CD4-positive, alpha-beta T cell treated with Interferon alpha-2 for 1 hour (primary cell): ENCODE measurements at regions not wholly inside any gene's neighbourhood (a gene's known extent, or its start where the extent isn't known, plus 50 kb on each side); places are given as distances from the start of the nearest gene placed in this dataset.
A peak's percentile ranks its signal among the peaks of the same experiment; 100 is the strongest.

Experiments used
- DNase-seq, 2 donors: peaks; one replicate each; pipeline ENCODE4 v3.0.0-alpha.2; 2020 to 2022

DNA sequence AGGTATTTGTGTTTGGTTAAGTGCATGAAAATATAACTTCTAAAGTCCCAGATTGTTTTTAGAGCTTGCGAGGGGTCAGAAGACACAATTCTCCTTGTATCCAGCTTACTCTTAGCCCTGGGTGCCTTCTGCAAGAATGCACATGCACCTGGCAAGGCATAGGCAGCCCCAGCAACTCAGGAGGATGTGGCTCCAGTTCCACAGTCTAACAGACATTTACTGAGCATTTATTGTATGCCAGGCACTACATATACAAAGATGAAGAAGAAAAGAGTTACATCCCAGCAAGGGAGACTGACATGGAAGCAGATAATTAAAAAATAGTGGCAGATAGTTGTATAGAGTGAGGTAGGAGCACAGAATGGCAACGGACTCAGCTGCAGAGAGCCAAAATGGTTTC lies 101.1 kb upstream of the FRY start:
- no peak for DNase-seq

DNA sequence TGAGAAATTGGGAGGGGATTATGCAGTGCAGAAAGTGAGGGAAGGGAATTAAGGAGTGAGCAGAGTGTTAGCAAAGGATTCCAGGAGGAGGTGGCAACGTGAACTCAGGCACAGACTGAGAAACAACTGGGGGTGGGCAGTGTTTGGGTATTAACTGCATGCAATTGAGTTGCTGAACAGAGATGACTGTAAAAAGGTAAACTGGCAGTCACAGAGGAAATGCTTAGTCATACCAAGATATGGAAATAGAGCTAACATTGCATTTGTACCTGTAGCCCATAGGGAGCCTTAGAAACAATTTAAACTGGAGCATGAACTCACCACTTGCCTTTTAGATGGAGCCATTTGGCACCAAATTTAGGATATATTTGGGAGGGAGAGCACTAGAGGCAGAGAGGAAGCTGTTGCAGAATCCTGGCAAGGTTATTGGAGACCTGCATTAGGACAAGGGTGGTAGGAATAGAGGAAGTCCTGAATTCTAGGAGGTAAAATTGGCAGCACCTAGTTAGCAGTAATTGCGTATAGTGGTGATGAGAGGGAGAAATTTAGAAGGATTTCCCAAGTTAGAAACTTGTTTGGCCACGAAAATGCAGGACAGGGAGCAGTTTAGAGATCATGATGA lies 100.6 kb upstream of the FRY start:
- DNase-seq: no peak

DNA sequence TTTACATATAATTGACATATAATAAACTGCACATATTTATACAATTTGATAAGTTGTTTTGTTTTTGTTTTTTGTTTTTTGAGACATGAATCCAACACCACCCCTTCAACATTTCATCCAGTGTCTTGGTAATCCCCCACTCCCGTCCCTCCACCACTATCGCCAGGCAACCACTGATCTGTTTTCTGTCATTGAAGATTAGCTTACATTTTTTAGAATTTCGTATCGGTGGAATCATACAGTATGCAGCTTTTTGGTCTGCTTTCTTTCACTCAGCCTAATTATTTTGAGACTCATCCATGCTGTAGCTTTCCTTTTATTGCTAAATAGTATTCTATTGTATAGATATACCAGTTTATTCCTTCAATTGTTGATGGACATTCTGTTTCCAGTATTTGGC lies 94.1 kb upstream of the FRY start:
- DNase-seq: no peak

DNA sequence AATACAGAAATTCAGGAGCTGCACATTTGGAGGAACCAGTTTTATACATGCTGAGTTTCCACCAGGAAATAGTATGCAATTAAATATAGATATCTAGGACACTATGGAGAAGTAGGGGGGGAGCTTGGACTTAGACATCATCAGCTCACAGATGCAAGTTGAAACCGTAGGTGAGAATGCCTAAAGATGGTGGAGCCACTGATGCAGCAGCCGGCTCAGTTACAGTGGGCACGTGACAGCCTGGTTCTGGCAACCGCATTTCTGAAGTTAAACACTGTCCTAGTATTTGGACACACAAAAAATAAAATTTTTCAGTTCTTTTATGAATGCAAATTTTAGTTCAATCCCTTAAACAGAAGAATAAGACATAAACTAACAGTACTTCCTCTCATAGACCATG lies 91.5 kb upstream of the FRY start:
- no peak for DNase-seq

DNA sequence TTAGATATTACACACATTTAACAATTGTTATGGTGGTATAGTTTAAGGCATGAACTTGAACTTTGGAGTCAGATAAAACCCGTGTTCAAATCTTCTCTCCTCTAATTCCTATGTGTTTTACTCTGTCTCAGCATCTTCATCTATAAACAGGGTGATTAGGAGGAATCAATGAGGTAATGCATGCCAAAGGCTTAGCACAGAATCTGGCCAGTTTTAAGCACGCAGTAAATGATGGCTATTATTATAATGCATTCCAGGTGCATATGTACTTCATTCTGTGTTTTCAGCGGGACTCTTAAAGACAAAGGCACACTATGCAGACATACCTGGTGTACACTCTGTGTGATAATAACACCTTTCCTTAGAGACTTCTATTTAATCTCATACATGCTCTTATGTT lies 88.0 kb upstream of the FRY start:
- no peak for DNase-seq

DNA sequence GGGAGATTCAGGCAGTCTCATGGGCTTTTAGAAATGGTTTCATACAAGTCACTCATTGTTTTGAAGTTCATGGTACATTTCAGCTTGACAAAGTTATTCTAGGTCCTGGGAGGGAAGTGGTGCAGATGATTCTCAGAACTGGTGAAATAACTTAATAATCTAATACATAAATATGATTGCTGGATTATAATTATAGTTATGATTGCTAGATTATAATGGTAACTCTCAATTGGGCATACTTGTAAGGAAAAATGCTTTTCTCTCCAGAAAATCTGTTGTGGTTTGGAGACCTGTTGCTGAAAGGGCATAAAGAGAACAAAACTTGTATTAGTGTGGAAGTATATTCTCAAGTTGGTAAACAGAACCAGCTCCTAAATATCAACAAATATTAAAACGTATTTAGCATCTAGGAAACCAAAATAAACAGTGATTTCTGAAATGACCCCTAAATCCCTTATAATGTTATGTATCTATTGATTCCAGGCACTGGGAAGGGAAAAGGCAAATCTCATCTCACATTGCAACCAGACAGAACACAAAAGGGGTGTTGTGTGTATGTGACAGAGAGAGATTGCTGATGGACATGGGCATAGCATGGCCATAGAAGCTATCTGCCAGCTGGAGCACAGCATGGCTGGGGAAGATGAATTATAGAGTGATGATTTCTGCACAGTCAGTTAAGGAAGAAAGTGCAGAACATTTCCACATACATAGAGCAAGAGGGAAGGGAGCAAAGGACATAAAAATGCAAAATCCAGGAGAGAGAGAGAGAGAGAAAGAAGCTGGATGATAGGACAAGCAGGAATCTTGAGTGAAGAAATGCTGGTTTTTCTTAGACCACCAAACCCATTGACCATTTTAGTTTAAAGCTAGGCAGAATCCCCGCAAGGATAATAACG lies 87.1 kb upstream of the FRY start:
- no peak for DNase-seq

DNA sequence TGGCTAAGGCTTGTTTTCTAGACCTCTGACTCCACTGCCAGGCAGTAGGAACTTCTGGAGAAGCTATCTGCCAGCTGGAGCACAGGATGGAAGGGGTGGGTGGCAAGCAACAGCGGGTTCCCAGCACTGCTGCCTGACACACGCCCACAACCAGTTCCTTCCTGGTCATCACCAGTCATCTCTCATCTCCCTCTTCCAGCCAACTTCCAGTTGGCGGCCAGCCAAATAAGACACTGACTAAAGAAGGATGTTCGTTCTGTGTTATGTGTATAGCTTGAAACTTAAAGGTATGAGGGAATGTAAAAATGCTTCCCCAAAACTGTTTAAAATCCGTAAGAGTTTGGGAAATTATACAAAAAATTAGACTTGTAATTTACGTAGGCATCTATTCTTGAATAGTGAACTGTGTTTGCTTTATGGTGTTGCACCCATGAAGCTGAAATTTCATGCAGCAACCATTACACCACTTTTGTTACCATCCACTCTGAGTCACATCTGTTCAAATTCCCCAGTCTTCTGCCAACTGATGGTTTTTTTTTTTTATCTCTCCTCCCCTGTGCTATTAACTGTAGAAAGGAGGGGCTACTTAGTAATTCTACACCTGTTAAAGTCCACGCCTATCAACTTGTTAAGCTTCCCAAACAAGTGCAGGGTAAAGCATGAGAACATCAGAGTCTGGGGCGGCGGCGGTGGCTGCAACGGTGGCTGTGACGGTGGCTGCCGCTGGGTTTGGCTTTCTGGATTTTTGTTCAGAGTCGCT lies 86.2 kb upstream of the FRY start:
- DNase-seq: peak in 1 of 2 donors; percentile 64

DNA sequence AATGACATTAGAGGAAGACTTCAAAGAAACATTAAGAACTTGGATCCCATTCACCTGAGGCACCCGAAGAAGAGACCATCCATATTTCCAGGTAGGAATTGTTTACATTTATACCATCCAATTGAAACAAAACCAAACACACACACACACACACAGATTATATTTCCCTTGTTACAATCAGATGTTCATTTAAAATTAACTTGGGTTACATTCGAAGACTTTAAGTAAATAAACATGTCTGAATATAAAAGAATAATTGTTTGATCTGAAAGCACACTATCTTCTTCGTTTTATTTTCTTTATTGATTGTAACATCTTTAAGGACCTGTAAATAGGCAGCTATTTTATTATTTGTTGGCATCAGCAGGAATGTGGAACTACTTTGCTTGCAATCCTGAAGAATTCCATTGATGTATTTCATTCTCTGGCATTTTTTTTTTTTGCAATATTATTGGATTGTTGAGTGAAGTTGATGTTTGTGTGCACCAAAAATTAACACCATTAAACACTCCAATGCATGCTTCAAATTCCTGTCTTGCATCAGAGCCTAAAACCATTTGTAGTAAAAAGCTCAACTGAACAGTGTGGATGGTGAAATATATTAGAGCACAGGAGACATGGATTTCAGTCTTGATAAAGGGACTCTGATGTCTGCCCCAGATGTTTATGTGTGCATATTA lies 85.3 kb upstream of the FRY start:
- no peak for DNase-seq

DNA sequence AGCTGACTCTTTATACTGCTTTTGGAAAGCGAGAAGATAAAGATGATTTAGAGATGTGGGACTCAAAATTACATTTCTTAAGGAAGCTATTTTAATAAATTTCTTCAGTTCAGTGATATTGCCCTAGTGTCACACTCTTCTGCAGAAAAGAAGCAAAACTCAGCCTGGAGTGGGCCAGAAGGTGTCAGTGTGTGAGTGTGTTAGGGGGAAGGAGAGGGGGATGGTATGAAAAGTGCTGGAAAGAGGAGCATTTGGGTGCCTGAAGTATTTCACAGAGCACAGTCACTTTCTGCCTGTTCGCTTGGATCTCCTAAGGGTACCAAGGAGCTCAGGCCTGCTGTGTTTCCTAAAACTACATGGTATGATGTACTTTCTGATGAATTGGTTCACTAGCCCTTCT lies 84.5 kb upstream of the FRY start:
- DNase-seq: no peak

DNA sequence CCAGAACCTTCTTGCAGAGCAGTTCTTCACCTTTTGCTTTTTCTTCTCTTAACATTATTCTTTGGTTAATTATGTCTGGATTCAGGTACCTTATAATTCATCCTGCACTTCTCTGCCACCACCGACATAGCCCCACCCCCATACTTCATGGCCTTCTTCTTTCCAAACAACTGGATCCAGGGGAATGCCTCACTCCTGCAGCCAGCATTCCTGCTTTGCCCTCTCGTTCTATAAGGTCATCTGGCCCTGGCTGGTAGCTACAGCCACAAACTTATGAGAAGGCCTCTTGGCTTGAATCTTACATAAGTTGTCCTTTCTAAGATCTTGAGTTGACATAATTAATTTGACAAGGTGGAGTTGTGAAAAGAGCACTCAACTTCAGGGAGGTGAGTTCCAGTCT lies 84.1 kb upstream of the FRY start:
- no peak for DNase-seq

DNA sequence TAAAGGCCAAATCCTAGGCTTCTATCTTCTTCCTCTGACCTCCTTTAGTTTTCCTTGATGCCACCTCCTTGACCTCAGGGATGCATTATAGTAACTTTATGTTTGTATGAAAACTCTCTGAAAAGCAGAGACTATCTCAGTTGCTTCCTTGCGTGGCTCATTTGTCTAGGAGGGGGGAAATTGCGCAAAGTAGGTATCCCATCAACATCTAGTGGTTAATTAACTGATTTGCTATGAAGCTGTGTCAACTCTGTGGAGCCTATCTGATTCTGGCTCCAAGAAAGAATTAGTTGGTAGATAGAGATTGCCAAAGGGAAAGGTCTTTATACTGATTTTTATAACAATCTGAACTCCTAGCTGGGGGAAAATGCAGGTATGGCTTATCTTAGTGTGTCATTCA lies 82.1 kb upstream of the FRY start:
- no peak for DNase-seq

DNA sequence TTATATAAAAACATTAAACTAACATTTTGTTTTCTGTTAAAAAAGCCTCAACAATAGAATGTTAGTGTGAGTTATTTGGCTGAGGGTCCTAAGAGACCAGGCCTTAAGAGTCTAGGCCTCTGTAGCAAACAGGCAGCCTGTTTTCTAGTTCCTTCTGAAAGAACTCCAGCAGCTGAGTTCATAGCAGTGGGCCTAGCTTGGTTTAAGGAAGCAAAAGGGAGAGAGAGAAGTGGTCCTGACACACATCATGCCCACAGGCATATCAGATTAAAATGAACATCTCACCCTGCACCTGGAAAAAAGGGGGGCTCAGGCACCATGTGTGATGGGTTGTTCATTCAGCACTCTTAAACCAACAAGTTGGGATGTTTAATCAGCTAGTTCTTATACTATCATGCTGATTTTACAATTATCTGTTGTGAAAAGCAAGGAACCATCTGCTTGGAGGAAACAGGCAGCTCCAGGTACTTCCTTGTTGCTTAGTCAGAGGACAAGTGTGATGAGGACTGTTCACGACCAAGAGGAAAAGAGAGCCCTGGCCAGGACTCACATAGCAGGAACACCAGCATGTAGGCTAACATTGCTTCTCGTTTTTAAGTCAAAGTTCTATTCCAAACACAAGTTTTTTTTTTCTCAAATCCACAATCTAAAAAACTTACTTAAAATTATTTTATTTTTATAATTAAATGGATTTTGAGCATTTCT lies 81.3 kb upstream of the FRY start:
- DNase-seq: no peak

DNA sequence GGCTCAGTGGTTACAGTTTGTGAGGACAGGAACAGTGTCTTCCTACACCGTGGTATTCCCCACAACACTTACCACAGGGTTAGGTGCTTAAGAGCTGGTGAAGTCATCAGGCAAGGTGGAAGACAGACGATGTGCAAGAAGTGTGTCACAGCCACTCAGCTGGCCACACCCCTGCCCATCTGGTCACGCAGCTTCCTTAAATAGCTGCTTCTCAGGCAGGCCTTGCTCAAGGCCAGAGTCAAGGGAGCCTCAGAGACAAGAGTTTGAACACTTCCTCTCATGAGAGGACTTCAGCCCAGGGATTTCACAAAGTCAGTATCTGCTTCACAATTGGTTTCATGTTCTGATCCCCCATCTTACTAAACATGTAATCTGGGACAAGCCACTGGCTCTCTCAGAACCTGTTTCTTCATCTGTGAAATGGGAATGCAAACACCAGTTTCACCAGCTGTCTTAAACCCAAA lies 80.3 kb upstream of the FRY start:
- DNase-seq: peak; percentile 42 to 85

DNA sequence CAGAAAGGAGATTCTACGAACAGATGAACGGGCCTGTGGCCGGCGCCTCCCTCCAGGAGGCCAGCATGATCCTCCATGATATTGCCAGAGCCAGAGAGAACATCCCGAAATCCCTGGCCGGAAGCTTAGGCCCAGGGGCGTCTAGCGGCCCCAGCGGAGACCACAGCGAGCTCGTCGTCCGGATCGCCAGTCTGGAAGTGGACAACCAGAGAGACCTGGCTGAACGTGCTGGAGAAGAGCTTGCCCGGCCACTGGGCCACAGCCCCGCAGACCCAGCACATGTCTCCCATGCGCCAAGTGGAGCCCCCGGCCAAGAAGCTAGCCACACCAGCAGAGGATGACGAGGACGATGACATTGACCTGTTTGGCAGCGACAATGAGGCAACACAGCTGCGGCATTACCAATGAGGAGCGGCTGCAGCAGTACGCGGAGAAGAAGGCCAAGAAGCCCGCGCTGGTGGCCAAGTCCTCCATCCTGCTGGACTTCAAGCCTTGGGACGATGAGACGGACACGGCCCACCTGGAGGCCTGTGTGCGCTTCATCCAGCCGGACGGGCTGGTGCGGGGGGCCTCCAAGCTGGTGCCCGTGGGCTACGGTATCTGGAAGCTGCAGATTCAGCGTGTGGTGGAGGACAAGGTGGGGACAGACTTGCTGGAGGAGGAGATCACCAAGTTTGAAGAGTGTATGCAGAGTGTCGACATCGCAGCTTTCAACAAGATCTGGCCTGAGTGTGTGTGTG lies 78.8 kb upstream of the FRY start:
- DNase-seq: no peak

DNA sequence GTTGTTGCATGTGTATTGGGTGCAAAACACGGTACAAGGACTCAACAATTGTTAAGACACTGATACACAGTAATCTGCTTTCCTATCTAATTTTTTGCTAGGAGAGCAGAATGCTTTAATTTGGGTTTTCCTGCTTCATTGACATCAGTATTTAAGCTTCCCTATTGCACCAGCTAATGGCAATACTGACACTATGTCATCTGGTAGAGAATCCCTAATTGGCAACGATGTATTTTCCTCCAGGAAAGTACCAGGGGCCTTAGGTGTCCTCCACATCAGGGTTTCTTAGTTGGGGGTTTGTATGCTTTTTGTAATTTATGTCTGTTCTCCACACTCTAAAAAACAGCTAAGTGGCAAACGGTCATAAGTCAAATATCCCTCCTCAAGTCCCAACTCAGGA lies 76.5 kb upstream of the FRY start:
- DNase-seq: no peak

DNA sequence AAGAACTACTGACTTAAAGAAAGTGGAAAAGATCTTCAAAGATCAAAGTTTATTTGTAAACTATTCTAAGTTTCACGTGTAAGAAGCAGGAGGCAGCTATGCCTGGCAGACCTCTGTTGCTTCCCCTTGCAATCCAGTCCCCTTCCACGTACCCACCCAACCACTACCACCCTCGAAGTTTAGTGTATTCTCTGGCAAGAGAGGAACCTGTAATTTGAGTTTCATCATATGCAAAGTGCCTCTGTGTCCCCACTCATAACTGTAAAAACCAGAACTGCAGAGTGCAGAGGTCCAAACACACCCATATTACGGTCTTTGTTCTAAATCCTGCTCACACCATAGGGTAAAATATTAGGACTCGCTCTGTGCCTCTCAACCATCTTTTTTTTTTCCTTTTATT lies 75.8 kb upstream of the FRY start:
- DNase-seq: no peak

DNA sequence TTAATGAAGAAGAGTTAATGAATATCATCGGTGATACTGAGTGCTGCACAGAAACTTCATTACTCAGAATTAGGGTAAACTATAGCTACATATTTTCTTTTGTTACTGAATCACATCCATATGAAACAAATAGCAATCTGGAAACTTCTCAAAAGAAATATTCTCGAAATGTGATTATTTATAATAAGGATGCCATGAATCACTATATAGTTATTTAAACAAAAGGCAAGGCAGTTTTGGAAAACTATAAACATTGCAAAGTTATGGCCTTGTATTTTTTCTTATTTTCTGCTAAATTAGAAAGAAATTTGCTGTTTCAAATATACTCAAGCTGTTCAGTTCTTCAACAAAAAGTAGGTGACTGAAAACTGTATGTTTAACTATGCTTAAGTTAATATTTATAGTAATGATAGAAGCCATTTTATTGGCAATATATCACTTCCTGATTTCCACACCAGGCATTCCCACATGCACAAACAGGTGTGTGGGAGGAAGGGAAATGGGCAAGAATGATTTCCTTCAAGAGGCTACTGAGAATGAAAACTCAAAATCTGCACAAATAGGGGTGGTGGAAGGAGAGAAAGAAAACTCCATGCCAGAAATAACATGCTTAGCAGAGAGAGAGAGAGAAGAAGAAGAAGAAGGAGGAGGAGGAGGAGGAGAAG lies 74.5 kb upstream of the FRY start:
- DNase-seq: no peak

DNA sequence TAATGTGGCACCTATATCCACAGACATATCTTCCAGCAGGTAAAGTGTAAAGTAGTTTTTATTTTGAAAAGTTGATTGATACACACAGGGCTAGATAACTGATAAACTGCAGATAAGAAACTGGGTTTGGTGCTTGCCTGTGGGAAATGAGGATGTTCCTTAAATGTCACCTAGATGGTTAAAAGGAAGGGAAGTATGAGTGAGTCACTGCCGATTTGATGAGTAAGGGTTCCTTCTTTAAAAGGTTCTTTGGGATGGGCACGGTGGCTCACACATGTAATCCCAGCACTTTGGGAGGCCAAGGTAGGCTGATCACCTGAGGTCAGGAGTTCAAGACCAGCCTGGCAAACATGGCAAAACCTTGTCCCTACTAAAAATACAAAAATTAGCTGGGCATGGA lies 73.8 kb upstream of the FRY start:
- DNase-seq: no peak

DNA sequence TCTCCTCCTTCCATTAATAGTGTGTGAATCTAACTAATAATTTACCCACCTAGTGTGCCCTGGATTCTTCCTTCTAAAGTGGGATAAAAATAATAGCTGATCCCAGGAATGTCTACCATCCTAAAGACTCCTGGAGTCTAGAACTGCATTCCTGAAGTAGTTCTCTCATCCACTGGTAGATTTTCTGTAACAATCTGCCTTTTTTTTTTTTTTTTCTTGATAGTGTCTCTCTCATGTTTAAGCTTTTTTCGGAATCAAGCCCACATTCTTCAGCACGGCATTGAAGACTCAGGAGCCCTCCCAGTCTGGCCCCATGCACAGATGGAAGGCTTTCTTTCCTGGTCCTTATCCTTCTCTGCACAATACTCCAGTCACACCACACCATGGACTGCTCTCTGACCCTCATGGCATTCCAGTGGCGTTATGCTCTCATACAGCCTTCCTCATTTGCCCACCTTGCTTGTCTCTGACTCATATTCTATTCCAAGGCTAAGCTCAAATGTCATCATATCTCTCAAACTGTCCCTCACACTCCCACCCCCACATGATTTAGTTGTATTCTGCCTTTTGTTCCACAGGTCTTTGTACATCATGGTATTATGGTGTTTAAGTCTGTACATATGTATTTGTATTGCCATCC lies 68.7 kb upstream of the FRY start:
- DNase-seq: no peak

DNA sequence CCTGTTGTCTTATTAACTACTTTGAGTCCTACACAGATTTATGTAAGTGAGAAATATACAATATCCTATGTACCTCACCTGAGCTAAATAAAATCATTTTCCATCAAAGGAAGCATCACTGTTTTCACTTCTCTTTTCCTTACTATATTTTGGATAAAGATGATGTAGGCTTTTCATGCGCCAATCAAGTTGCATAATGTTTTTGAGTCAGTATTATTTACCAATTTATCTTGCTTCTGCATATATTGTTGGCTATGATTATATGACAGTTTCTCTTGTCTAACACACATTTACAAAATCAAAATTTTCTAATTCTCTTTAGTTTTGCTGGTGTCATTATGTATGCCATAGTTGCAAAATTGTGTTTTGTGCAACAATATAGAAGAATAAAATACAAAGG lies 67.9 kb upstream of the FRY start:
- DNase-seq: no peak

DNA sequence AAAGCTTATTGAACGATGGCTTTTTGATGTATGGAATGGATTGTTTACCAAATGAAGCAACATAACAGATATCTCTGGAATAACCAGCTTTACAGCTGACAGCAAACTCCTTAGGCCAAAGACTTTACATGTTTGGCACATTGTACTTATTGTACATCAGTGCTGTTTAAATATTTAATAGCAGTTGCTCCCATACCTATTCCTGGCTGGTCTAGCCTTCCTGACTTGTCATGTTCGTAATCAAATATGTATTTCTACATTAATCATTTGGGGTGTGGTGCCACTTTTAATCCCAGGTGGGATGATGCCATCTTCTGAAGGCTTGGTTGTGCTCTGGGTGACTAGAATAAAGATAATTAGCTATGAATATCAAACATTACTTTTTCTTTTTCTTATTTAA lies 67.4 kb upstream of the FRY start:
- no peak for DNase-seq
